Osteoblast (primary cell): ENCODE measurements at regions not wholly inside any gene's neighbourhood (a gene's known extent, or its start where the extent isn't known, plus 50 kb on each side); places are given as distances from the start of the nearest gene placed in this dataset. TPM values are rescaled to one million over a fixed set of nuclear protein-coding genes. Genes with fewer than 3 reads are reported as not detected.

Source experiments
- DNase-seq: peaks from one replicate; pipeline ENCODE4 v3.0.0; 2011; ENCODE audit warnings: low spot score, mixed read lengths; ENCODE audit not compliant: insufficient read length; ENCODE audit errors: missing footprints
- H2AFZ ChIP-seq: 2 replicates; pipeline ENCODE4 v1.6.0; 2011; ENCODE audit warnings: mild to moderate bottlenecking, low read length
- H3K27ac ChIP-seq: 2 replicates; pipeline ENCODE4 v1.5.1; 2011; ENCODE audit warnings: mild to moderate bottlenecking, low read depth, low read length, moderate library complexity
- H3K27me3 ChIP-seq: 2 replicates; pipeline ENCODE4 v1.6.0; 2012; ENCODE audit warnings: mild to moderate bottlenecking, control low read depth, inconsistent platforms, low read length, moderate library complexity; ENCODE audit not compliant: insufficient read depth
- H3K36me3 ChIP-seq: 2 replicates; pipeline ENCODE4 v1.5.1; 2011; ENCODE audit warnings: mild to moderate bottlenecking, low read length, control low read depth, moderate library complexity; ENCODE audit not compliant: insufficient read depth
- H3K4me1 ChIP-seq: 2 replicates; pipeline ENCODE4 v1.5.1; 2011; ENCODE audit warnings: mild to moderate bottlenecking, low read length, control low read depth, moderate library complexity; ENCODE audit not compliant: insufficient read depth
- H3K4me2 ChIP-seq: 2 replicates; pipeline ENCODE4 v1.6.0; 2011; ENCODE audit warnings: mild to moderate bottlenecking, low read length; ENCODE audit not compliant: insufficient read depth
- H3K4me3 ChIP-seq: fragments of 200-600 bp; sonication (generic); 3 replicates; pipeline ENCODE4 v1.5.1; 2012; ENCODE audit warnings: mild to moderate bottlenecking, low read length, inconsistent platforms; ENCODE audit not compliant: insufficient read depth
- H3K79me2 ChIP-seq: 2 replicates; pipeline ENCODE4 v1.6.0; 2012; ENCODE audit warnings: mild to moderate bottlenecking, low read length, control low read depth, inconsistent platforms; ENCODE audit not compliant: insufficient read depth
- H3K9me3 ChIP-seq: 2 replicates; pipeline ENCODE4 v1.5.1; 2011; ENCODE audit warnings: low read depth, low read length, control low read depth
- H4K20me1 ChIP-seq: 2 replicates; pipeline ENCODE4 v1.6.0; 2012; ENCODE audit warnings: mild to moderate bottlenecking, low read length, control low read depth; ENCODE audit not compliant: insufficient read depth
- small RNA-seq: library from RNA; depleted of rRNA; stranded (forward); fragments of <200 nt; gene quantifications from one replicate; pipeline ENCODE3, GENCODE V24; 2012
- TF ChIP-seq, protein P1 (sequence below): IDR thresholded peaks from 2 replicates; pipeline ENCODE4 v1.5.1; 2011; ENCODE audit warnings: mild to moderate bottlenecking, low read depth, low read length, moderate library complexity; ENCODE audit errors: extremely low read depth

DNA sequence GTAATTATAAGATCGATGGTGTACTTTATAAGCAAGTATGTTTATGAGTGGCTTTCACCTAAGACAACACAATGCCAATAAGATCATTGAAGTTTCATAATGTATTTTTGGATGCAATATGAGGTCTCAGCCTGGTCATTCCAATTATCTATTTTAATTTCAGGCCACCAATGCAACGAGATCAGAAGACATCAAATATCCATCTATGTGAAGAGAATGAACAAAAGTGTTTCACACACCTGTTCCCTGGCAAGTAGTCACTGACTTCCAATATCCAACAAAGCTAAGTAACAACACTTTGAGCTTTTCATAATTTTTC is 53.6 kb upstream of the TMCO5A start:
- H3K9me3 ChIP-seq: no peaks in the 10 kb centered on the region
- no peak for DNase-seq
- no peak overlapping the region for H3K27ac ChIP-seq
- no peak overlapping the region for H2AFZ ChIP-seq
- no peaks in the 10 kb centered on the region for H4K20me1 ChIP-seq
- peaks cover 34% of the 10 kb centered on the region for H3K4me1 ChIP-seq
- H3K4me2 ChIP-seq: no peak overlapping the region
- no peaks in the 10 kb centered on the region for H3K36me3 ChIP-seq
- no peaks in the 10 kb centered on the region for H3K79me2 ChIP-seq
- H3K27me3 ChIP-seq: peaks cover 7% of the 10 kb centered on the region
- H3K4me3 ChIP-seq: no peak overlapping the region
- TF ChIP-seq, protein P1, sequence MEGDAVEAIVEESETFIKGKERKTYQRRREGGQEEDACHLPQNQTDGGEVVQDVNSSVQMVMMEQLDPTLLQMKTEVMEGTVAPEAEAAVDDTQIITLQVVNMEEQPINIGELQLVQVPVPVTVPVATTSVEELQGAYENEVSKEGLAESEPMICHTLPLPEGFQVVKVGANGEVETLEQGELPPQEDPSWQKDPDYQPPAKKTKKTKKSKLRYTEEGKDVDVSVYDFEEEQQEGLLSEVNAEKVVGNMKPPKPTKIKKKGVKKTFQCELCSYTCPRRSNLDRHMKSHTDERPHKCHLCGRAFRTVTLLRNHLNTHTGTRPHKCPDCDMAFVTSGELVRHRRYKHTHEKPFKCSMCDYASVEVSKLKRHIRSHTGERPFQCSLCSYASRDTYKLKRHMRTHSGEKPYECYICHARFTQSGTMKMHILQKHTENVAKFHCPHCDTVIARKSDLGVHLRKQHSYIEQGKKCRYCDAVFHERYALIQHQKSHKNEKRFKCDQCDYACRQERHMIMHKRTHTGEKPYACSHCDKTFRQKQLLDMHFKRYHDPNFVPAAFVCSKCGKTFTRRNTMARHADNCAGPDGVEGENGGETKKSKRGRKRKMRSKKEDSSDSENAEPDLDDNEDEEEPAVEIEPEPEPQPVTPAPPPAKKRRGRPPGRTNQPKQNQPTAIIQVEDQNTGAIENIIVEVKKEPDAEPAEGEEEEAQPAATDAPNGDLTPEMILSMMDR: no peak

DNA sequence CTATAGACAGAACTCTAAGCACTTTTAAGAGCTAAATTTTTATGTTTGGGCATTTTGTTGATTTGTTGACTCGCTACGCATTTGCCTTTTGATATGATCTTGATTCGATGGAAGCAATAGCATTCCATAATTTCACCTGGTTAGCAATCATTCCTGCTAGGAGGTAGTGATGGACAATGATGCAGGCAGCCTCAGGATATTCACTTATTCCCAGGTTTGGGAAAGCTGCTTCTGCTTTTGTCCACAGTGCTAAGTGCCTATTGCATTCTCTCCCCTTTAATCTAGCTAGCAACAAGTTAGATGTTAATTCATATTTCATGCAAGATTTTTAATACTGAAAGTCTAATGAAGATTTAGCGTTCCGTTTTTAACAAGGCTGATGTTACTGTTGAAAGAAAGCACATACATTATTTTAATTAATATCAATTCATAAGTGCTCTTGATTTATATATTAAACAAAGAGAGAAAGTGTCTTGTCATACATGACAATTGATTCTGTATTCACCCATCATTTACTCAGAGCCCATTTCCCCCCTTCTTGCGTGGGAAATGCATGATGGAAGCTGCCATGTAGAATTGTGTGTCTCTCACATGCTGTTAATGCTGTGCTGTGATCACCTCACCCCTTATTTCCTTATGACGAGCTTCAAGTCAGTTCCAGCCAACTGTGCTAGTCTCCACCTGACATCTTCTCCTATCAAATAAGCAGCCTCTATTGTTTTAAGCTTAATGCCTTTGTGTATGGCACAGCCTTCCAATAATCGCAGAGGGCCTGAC is 53.0 kb upstream of the TMCO5A start:
- no peaks in the 10 kb centered on the region for H3K36me3 ChIP-seq
- no peaks in the 10 kb centered on the region for H4K20me1 ChIP-seq
- H3K4me3 ChIP-seq: no peak overlapping the region
- no peak overlapping the region for H3K27ac ChIP-seq
- no peaks in the 10 kb centered on the region for H3K79me2 ChIP-seq
- TF ChIP-seq, protein P1: no peak
- no peaks in the 10 kb centered on the region for H3K9me3 ChIP-seq
- DNase-seq: no peak
- H2AFZ ChIP-seq: no peak overlapping the region
- peaks cover 34% of the 10 kb centered on the region for H3K4me1 ChIP-seq
- peaks cover 7% of the 10 kb centered on the region for H3K27me3 ChIP-seq
- no peak overlapping the region for H3K4me2 ChIP-seq

DNA sequence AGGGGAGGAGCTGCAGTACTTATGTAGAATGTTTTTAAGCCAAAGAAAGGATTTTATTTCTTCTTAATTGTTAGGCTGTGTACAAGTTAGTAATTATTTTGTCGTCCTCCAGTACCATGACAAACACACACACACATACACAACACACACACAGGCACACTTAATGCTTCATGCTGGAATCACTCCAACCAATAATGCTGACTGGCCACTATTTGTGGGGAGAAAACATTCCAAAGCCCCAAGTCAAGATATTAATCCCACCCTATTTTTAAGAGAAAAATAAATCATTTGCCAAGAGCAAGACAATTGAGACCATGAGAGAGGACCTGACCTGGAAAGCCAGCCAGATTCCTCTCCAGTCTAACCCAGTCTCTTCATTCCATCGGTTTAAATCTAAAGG is 51.8 kb upstream of the TMCO5A start:
- Histone ChIP-seq H3K4me3 (no peak overlapping the region), H4K20me1 (no peaks in the 10 kb centered on the region), H3K36me3 (no peaks in the 10 kb centered on the region), H3K27ac (no peak overlapping the region), H3K9me3 (no peaks in the 10 kb centered on the region), H3K4me1 (peaks cover 24% of the 10 kb centered on the region), H3K4me2 (no peak overlapping the region), H3K79me2 (no peaks in the 10 kb centered on the region), H2AFZ (no peak overlapping the region), H3K27me3 (peaks cover 7% of the 10 kb centered on the region)
- TF ChIP-seq, protein P1: no peak
- no peak for DNase-seq

Small RNAs in the stretch of these regions (small RNA-seq; reads per million reads assigned to genes)
- gene RF00017: not detected
